ENCODE measurements at regions not wholly inside any gene's neighbourhood (a gene's known extent, or its start where the extent isn't known, plus 50 kb on each side); places are given as distances from the start of the nearest gene placed in this dataset.

GRCh38 chr1:198472997-198473396 is 67.5 kb downstream of the ATP6V1G3 start:
- DNase-seq (ENCODE audit: low read depth), result no peak
- no peak overlapping the region for H3K4me3 ChIP-seq (ENCODE audit: low read depth, low read length)
- TF ChIP-seq CTCF (conservative IDR thresholded peaks at IDR 0.05; ENCODE audit: low read depth, low read length), result no peak

- H3K4me3 ChIP-seq (ENCODE audit: low read depth, low read length), result no peak overlapping the region
- TF ChIP-seq CTCF (conservative IDR thresholded peaks at IDR 0.05; ENCODE audit: low read depth, low read length), result no peak
- DNase-seq (ENCODE audit: low read depth), result peak; percentile 53
Observed at GRCh38 chr1:198472119-198472518, 68.4 kb downstream of the ATP6V1G3 start.

GRCh38 chr1:198467907-198468306 is 72.6 kb downstream of the ATP6V1G3 start:
- no peak overlapping the region for H3K4me3 ChIP-seq (ENCODE audit: low read depth, low read length)
- no peak for TF ChIP-seq CTCF (conservative IDR thresholded peaks at IDR 0.05; ENCODE audit: low read depth, low read length)
- DNase-seq (ENCODE audit: low read depth), result no peak

GRCh38 chr1:198467342-198467741 is 73.1 kb downstream of the ATP6V1G3 start:
- DNase-seq (ENCODE audit: low read depth), result no peak
- H3K4me3 ChIP-seq (ENCODE audit: low read depth, low read length), result no peak overlapping the region
- TF ChIP-seq CTCF (conservative IDR thresholded peaks at IDR 0.05; ENCODE audit: low read depth, low read length), result no peak

GRCh38 chr1:198465201-198466144 is 75.0 kb downstream of the ATP6V1G3 start:
- DNase-seq (ENCODE audit: low read depth), result peak; percentile 77
- no peak overlapping the region for H3K4me3 ChIP-seq (ENCODE audit: low read depth, low read length)
- TF ChIP-seq CTCF (conservative IDR thresholded peaks at IDR 0.05; ENCODE audit: low read depth, low read length), result peak; percentile 59

GRCh38 chr1:198463709-198464108 is 76.8 kb downstream of the ATP6V1G3 start:
- TF ChIP-seq CTCF (conservative IDR thresholded peaks at IDR 0.05; ENCODE audit: low read depth, low read length), result no peak
- H3K4me3 ChIP-seq (ENCODE audit: low read depth, low read length), result no peak overlapping the region
- no peak for DNase-seq (ENCODE audit: low read depth)

Data from choroid plexus epithelial cell (primary cell).